OCI-LY7 (cell line): ENCODE measurements at regions not wholly inside any gene's neighbourhood (a gene's known extent, or its start where the extent isn't known, plus 50 kb on each side); places are given as distances from the start of the nearest gene placed in this dataset.
"Not testable (repeated sequence)": the region's sequence is repeated elsewhere in the genome, so short reads cannot be mapped to it uniquely, and the experiment has no call there.

Experiments used
- BruUV-seq: library from RNA; stranded (reverse); fragments of 400-500 nt; replicated peaks from 2 replicates; lab custom pipeline; 2021; lab: Mats Ljungman, UMichigan
- CTCF ChIA-PET: fragments of 300-600 bp; sonication (Branson Sonifier 250); formaldehyde crosslinking; loops from one replicate; lab custom pipeline; 2022; ENCODE audit warnings: antibody characterized with exemption; ENCODE audit not compliant: unreplicated experiment; lab: Charles Lee
- POLR2A ChIA-PET: fragments of 300-600 bp; sonication (Branson Sonifier 250); formaldehyde crosslinking; loops from one replicate; lab custom pipeline; 2022; ENCODE audit warnings: antibody characterized with exemption; lab: Charles Lee
- DNase-seq: peaks from one replicate; pipeline ENCODE4 v3.0.0-alpha.2; 2015; ENCODE audit warnings: low spot score
- H2AFZ ChIP-seq: fragments of 200-600 bp; sonication (generic), shearing (Covaris generic); 2 replicates; pipeline ENCODE4 v1.6.1; 2014; ENCODE audit warnings: mild to moderate bottlenecking, antibody characterized with exemption, low read length, moderate library complexity
- H3K27ac ChIP-seq: fragments of 200-600 bp; sonication (generic); 2 replicates; pipeline ENCODE4 v1.5.1; 2014; ENCODE audit warnings: mixed run types, low read depth, mild to moderate bottlenecking, moderate library complexity, low read length, inconsistent platforms; ENCODE audit not compliant: poor library complexity, severe bottlenecking
- H3K36me3 ChIP-seq: fragments of 200-600 bp; sonication (generic); 2 replicates; pipeline ENCODE4 v1.6.1; 2014; ENCODE audit warnings: mild to moderate bottlenecking, antibody characterized with exemption, low read length, moderate library complexity, mixed read lengths; ENCODE audit not compliant: insufficient read depth
- H3K4me1 ChIP-seq: fragments of 200-600 bp; sonication (generic); 2 replicates; pipeline ENCODE4 v1.5.1; 2014; ENCODE audit warnings: mild to moderate bottlenecking, low read length; ENCODE audit not compliant: insufficient read depth, poor library complexity, severe bottlenecking
- H3K4me2 ChIP-seq: fragments of 200-600 bp; sonication (generic); 2 replicates; pipeline ENCODE4 v1.6.1; 2014; ENCODE audit warnings: mild to moderate bottlenecking, low read length
- H3K4me3 ChIP-seq: fragments of 200-600 bp; sonication (generic); 2 replicates; pipeline ENCODE4 v1.5.1; 2014; ENCODE audit warnings: mild to moderate bottlenecking, low read depth, low read length; ENCODE audit not compliant: poor library complexity, severe bottlenecking
- H3K79me2 ChIP-seq: fragments of 200-600 bp; sonication (generic); 2 replicates; pipeline ENCODE4 v1.6.1; 2016; ENCODE audit warnings: low read depth, mild to moderate bottlenecking, low read length, moderate library complexity, mixed read lengths; ENCODE audit not compliant: insufficient read depth
- H3K9me2 ChIP-seq: fragments of 200-600 bp; sonication (generic); 2 replicates; pipeline ENCODE4 v1.6.1; 2016; ENCODE audit warnings: mild to moderate bottlenecking, low read length, mixed read lengths; ENCODE audit not compliant: insufficient read depth
- H3K9me3 ChIP-seq: fragments of 200-600 bp; sonication (generic); 2 replicates; pipeline ENCODE4 v1.6.1; 2014; ENCODE audit warnings: mild to moderate bottlenecking, mixed run types, low read length, mixed read lengths
- H4K20me1 ChIP-seq: fragments of 200-600 bp; sonication (generic); 2 replicates; pipeline ENCODE4 v1.6.1; 2014; ENCODE audit warnings: mild to moderate bottlenecking, antibody characterized with exemption, low read length, moderate library complexity, mixed read lengths; ENCODE audit not compliant: insufficient read depth
- CTCF ChIP-seq: fragments of 200-600 bp; sonication (generic); conservative IDR thresholded peaks from 2 replicates; pipeline ENCODE4 v1.5.1; 2014; ENCODE audit warnings: mild to moderate bottlenecking, antibody characterized with exemption, low read length, moderate library complexity, mixed read lengths
- EZH2phosphoT487 ChIP-seq: fragments of 200-600 bp; sonication (generic); IDR thresholded peaks from 2 replicates; pipeline ENCODE4 v1.6.1; 2018; ENCODE audit warnings: low read depth, borderline replicate concordance, mild to moderate bottlenecking, mixed run types, antibody characterized with exemption, low read length, moderate library complexity, mixed read lengths
- intact Hi-C: fragments of 100-400 bp; cut with micrococcal nuclease; formaldehyde crosslinking; loops from one replicate; pipeline ENCODE4 v1.10.0; 2022; ENCODE audit not compliant: unreplicated experiment

GRCh38 chr14:86066651-86067050, 536.7 kb downstream of the FLRT2 start:
- no peaks in the 10 kb centered on the region for H4K20me1 ChIP-seq
- no peak overlapping the region for H3K4me2 ChIP-seq
- H3K9me2 ChIP-seq, result no peaks in the 10 kb centered on the region
- no peaks in the 10 kb centered on the region for H3K4me1 ChIP-seq
- H2AFZ ChIP-seq, result no peak overlapping the region
- intact Hi-C loops, result no loop called here
- POLR2A ChIA-PET, result no interaction called here
- no peaks in the 10 kb centered on the region for H3K9me3 ChIP-seq
- BruUV-seq, result no TSS peak
- no peaks in the 10 kb centered on the region for H3K36me3 ChIP-seq
- no peak for DNase-seq
- H3K4me3 ChIP-seq, result no peak overlapping the region
- no peak overlapping the region for H3K27ac ChIP-seq
- no peaks in the 10 kb centered on the region for H3K79me2 ChIP-seq
- CTCF ChIA-PET, result no interaction called here
- TF ChIP-seq CTCF, result no peak
- TF ChIP-seq EZH2phosphoT487, result no peak

- DNase-seq, result no peak
- no TSS peak for BruUV-seq
- intact Hi-C loops, result no loop called here
- Histone ChIP-seq H2AFZ (no peak overlapping the region), H3K27ac (no peak overlapping the region), H3K4me3 (no peak overlapping the region), H3K4me1 (no peaks in the 10 kb centered on the region), H3K36me3 (no peaks in the 10 kb centered on the region), H3K79me2 (no peaks in the 10 kb centered on the region), H3K9me2 (no peaks in the 10 kb centered on the region), H4K20me1 (no peaks in the 10 kb centered on the region), H3K4me2 (no peak overlapping the region), H3K9me3 (no peaks in the 10 kb centered on the region)
- TF ChIP-seq EZH2phosphoT487 (no peak), CTCF (no peak)
- POLR2A ChIA-PET, result no interaction called here
- CTCF ChIA-PET, result no interaction called here
Observed at GRCh38 chr14:86065407-86065806, 535.5 kb downstream of the FLRT2 start.

- BruUV-seq, H4K20me1 ChIP-seq, H3K36me3 ChIP-seq, POLR2A ChIA-PET, intact Hi-C loops, H3K9me3 ChIP-seq, H3K9me2 ChIP-seq, H3K4me1 ChIP-seq, H3K79me2 ChIP-seq, CTCF ChIA-PET, DNase-seq, H2AFZ ChIP-seq, H3K4me3 ChIP-seq, H3K27ac ChIP-seq, H3K4me2 ChIP-seq: not testable (repeated sequence)
Observed at GRCh38 chr14:86064595-86064994, 534.7 kb downstream of the FLRT2 start.
